ENCODE measurements at regions not wholly inside any gene's neighbourhood (a gene's known extent, or its start where the extent isn't known, plus 50 kb on each side); places are given as distances from the start of the nearest gene placed in this dataset.

DNA sequence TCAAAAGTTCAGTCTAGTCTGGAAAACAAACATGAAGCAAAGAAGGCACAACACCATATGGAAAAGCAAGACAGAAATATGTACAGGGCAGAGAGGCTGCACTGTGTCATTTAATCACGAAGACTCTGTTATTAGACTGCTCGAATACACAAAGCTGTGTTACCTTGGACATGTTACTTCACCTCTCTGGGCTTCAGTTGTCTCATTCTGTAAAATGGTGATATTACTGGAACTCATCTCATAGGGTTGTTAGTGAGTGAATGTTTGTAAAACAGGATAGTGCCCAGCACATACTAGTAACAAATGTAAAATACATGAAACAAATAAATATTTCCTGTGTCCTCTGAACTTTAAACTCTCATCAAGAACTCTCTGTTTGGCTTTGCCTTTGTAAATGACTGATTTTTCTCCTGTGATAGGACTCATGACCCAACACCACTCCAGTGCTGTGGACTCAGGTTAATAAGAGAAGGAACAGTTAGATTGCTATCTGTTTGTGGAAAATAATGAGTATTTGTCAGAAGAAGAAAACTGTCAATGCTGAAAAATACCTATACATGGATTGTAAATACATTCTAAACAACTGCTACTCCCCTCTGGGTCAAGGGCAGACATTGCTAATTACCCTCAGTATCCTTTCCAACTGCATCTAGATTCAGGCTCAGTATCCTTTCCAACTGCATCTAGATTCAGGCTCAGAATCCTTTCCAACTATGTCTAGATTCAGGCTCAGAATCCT is 62.3 kb downstream of the ZIC5 start:
- TF ChIP-seq TAF1 (IDR thresholded peaks at IDR 0.05; ENCODE audit: low read depth, low read length): no peak
- no peak for TF ChIP-seq POLR2AphosphoS5 (IDR thresholded peaks at IDR 0.05; ENCODE audit: low read depth, low read length)
- TF ChIP-seq SPI1 (IDR thresholded peaks at IDR 0.05; ENCODE audit: low read depth, low read length): no peak
- TF ChIP-seq PAX5 (IDR thresholded peaks at IDR 0.05; ENCODE audit: insufficient read depth, low read length, severe bottlenecking): no peak
- TF ChIP-seq POLR2A (IDR thresholded peaks at IDR 0.05; ENCODE audit: low read depth, low read length): no peak
